Neuronal stem cell (in vitro differentiated cells): ENCODE measurements at regions not wholly inside any gene's neighbourhood (a gene's known extent, or its start where the extent isn't known, plus 50 kb on each side); places are given as distances from the start of the nearest gene placed in this dataset.

ENCODE experiments used
- DNase-seq: peaks from one replicate; pipeline ENCODE4 v3.0.0-alpha.2; 2013; ENCODE audit warnings: low spot score
- H2AFZ ChIP-seq: one replicate; pipeline ENCODE4 v1.6.1; 2013; ENCODE audit warnings: mild to moderate bottlenecking, low read length, inconsistent platforms
- H2AK5ac ChIP-seq: 2 replicates; pipeline ENCODE4 v1.6.1; 2013; ENCODE audit warnings: low read depth, mild to moderate bottlenecking, inconsistent platforms, low read length, moderate library complexity, mixed read lengths
- H2BK120ac ChIP-seq: 2 replicates; pipeline ENCODE4 v1.6.1; 2013; ENCODE audit warnings: low read depth, mild to moderate bottlenecking, inconsistent platforms, low read length, moderate library complexity, mixed read lengths
- H2BK12ac ChIP-seq: one replicate; pipeline ENCODE4 v1.6.1; 2013; ENCODE audit warnings: low read length, inconsistent platforms
- H2BK15ac ChIP-seq: 2 replicates; pipeline ENCODE4 v1.6.1; 2013; ENCODE audit warnings: mild to moderate bottlenecking, low read length, inconsistent platforms, mixed read lengths
- H2BK5ac ChIP-seq: one replicate; pipeline ENCODE4 v1.6.1; 2013; ENCODE audit warnings: inconsistent platforms, mild to moderate bottlenecking, low read length, moderate library complexity
- H3K14ac ChIP-seq: one replicate; pipeline ENCODE4 v1.6.1; 2013; ENCODE audit warnings: low read length, inconsistent platforms
- H3K18ac ChIP-seq: 2 replicates; pipeline ENCODE4 v1.6.1; 2013; ENCODE audit warnings: low read length, inconsistent platforms
- H3K23ac ChIP-seq: 2 replicates; pipeline ENCODE4 v1.6.1; 2013; ENCODE audit warnings: low read depth, mild to moderate bottlenecking, mixed read lengths, low read length, inconsistent platforms; ENCODE audit not compliant: poor library complexity
- H3K27ac ChIP-seq: replicated peaks from 3 replicates; pipeline ENCODE4 v1.5.1; 2013; ENCODE audit warnings: low read length, inconsistent platforms
- H3K27me3 ChIP-seq, 3 experiments: 2 replicates each; pipeline ENCODE4 v1.6.1; 2013; ENCODE audit warnings: low read length in 3 of 3, mild to moderate bottlenecking in 2 of 3, inconsistent platforms in 1 of 3, low read depth in 1 of 3, mixed read lengths in 1 of 3, moderate library complexity in 1 of 3; ENCODE audit not compliant: control insufficient read depth in 3 of 3, insufficient read depth in 3 of 3
- H3K36me3 ChIP-seq, 2 donors: replicated peaks in 1 of 2; 2 replicates each; pipeline ENCODE4 v1.6.1; 2013; ENCODE audit warnings: low read length in 2 of 2; ENCODE audit not compliant: control insufficient read depth in 2 of 2, insufficient read depth in 2 of 2
- H3K4ac ChIP-seq: 2 replicates; pipeline ENCODE4 v1.6.1; 2013; ENCODE audit warnings: inconsistent platforms, mild to moderate bottlenecking, low read length, moderate library complexity
- H3K4me1 ChIP-seq, 2 donors: 1 replicate in 1 of 2; 2 replicates in 1 of 2; pipeline ENCODE4 v1.6.1; 2013; ENCODE audit warnings: low read length in 2 of 2, low read depth in 1 of 2; ENCODE audit not compliant: control insufficient read depth in 2 of 2, insufficient read depth in 1 of 2
- H3K4me2 ChIP-seq: one replicate; pipeline ENCODE4 v1.6.1; 2013; ENCODE audit warnings: mild to moderate bottlenecking, low read length, inconsistent platforms; ENCODE audit not compliant: insufficient read depth, poor library complexity, severe bottlenecking
- H3K4me3 ChIP-seq, 2 donors: 2 replicates each; pipeline ENCODE4 v1.5.1; 2013; ENCODE audit warnings: low read length in 2 of 2, mild to moderate bottlenecking in 2 of 2, inconsistent platforms in 1 of 2, moderate library complexity in 1 of 2
- H3K79me1 ChIP-seq: one replicate; pipeline ENCODE4 v1.6.1; 2013; ENCODE audit warnings: low read depth, mild to moderate bottlenecking, inconsistent platforms, low read length, moderate library complexity
- H3K9ac ChIP-seq: one replicate; pipeline ENCODE4 v1.6.1; 2013; ENCODE audit warnings: mild to moderate bottlenecking, low read depth, low read length, inconsistent platforms; ENCODE audit not compliant: poor library complexity
- H3K9me3 ChIP-seq, 2 donors: replicated peaks in 1 of 2; 2 replicates each; pipeline versions ENCODE3 to v1.6.1; 2013; ENCODE audit warnings: low read length in 2 of 2, mild to moderate bottlenecking in 2 of 2, inconsistent platforms in 1 of 2, low read depth in 1 of 2, mixed read lengths in 1 of 2, moderate library complexity in 1 of 2; ENCODE audit not compliant: control insufficient read depth in 2 of 2, insufficient read depth in 1 of 2
- H4K8ac ChIP-seq: one replicate; pipeline ENCODE4 v1.6.1; 2013; ENCODE audit warnings: low read depth, mild to moderate bottlenecking, inconsistent platforms, low read length, moderate library complexity
- H4K91ac ChIP-seq: one replicate; pipeline ENCODE4 v1.6.1; 2013; ENCODE audit warnings: low read length, low read depth, mild to moderate bottlenecking, inconsistent platforms; ENCODE audit not compliant: poor library complexity
- WGBS, 2 donors: extraction: QIAGEN DNeasy Blood & Tissue Kit; methylation state at CpG; one replicate each; pipeline ENCODE4 v1.1.7; 2013; ENCODE audit warnings: missing lambda C conversion rate in 2 of 2, mixed read lengths in 1 of 2; ENCODE audit not compliant: insufficient read length in 2 of 2, insufficient replicate concordance in 1 of 2; ENCODE audit errors: extremely low coverage in 2 of 2; 5-methylcytosine and 5-hydroxymethylcytosine counted together

- Histone ChIP-seq H2AK5ac (no peak overlapping the region), H3K9ac (no peak overlapping the region), H3K4me1 (no peaks in the 10 kb centered on the region), H2AFZ (no peak overlapping the region), H3K4me3 (no peak overlapping the region), H3K36me3 (no peaks in the 10 kb centered on the region), H2BK5ac (no peak overlapping the region), H3K14ac (no peak overlapping the region), H2BK12ac (no peak overlapping the region), H3K18ac (no peak overlapping the region), H2BK120ac (no peak overlapping the region), H3K9me3 (no peaks in the 10 kb centered on the region), H3K79me1 (no peaks in the 10 kb centered on the region), H3K23ac (no peak overlapping the region), H3K4ac (no peak overlapping the region), H4K91ac (no peak overlapping the region), H3K4me2 (no peak overlapping the region), H3K27ac (no peak overlapping the region), H3K27me3 (no peaks in the 10 kb centered on the region), H2BK15ac (no peak overlapping the region), H4K8ac (no peak overlapping the region)
- no CpG with 5 or more reads among the region's 3 CpGs for WGBS, 2 donors
- no peak for DNase-seq
These were observed 131.8 kb upstream of the S100G start for GRCh38 chrX:16518131-16518530.

GRCh38 chrX:16524316-16524715, 125.6 kb upstream of the S100G start:
- H3K9me3 ChIP-seq: no peaks in the 10 kb centered on the region
- no peak overlapping the region for H2BK12ac ChIP-seq
- no peak overlapping the region for H3K9ac ChIP-seq
- no peak for DNase-seq
- H3K14ac ChIP-seq: no peak overlapping the region
- H3K36me3 ChIP-seq: no peaks in the 10 kb centered on the region
- no peak overlapping the region for H2AK5ac ChIP-seq
- no peak overlapping the region for H3K27ac ChIP-seq
- no peak overlapping the region for H3K23ac ChIP-seq
- no peaks in the 10 kb centered on the region for H3K4me1 ChIP-seq
- H3K4ac ChIP-seq: no peak overlapping the region
- no peak overlapping the region for H4K91ac ChIP-seq
- WGBS, 2 donors: no CpG with 5 or more reads among the region's 1 CpG
- no peak overlapping the region for H4K8ac ChIP-seq
- H2BK5ac ChIP-seq: no peak overlapping the region
- H3K27me3 ChIP-seq: peaks cover 0 to 11% (median 0%) of the 10 kb centered on the region in 3 experiments
- no peak overlapping the region for H2AFZ ChIP-seq
- H3K18ac ChIP-seq: no peak overlapping the region
- H3K79me1 ChIP-seq: no peaks in the 10 kb centered on the region
- H3K4me3 ChIP-seq: no peak overlapping the region
- H2BK15ac ChIP-seq: no peak overlapping the region
- no peak overlapping the region for H3K4me2 ChIP-seq
- H2BK120ac ChIP-seq: no peak overlapping the region

GRCh38 chrX:16526003-16526402, 124.0 kb upstream of the S100G start:
- no peak overlapping the region for H3K27ac ChIP-seq
- no CpG with 5 or more reads among the region's 2 CpGs for WGBS, 2 donors
- H2AFZ ChIP-seq: no peak overlapping the region
- no peaks in the 10 kb centered on the region for H3K9me3 ChIP-seq
- H2BK15ac ChIP-seq: no peak overlapping the region
- H3K36me3 ChIP-seq: no peaks in the 10 kb centered on the region
- no peak overlapping the region for H3K23ac ChIP-seq
- no peak overlapping the region for H3K9ac ChIP-seq
- H4K91ac ChIP-seq: no peak overlapping the region
- H2BK5ac ChIP-seq: no peak overlapping the region
- H2BK120ac ChIP-seq: no peak overlapping the region
- H3K4ac ChIP-seq: no peak overlapping the region
- no peak overlapping the region for H3K4me2 ChIP-seq
- H4K8ac ChIP-seq: no peak overlapping the region
- H2AK5ac ChIP-seq: no peak overlapping the region
- DNase-seq: no peak
- H2BK12ac ChIP-seq: no peak overlapping the region
- no peaks in the 10 kb centered on the region for H3K79me1 ChIP-seq
- H3K4me3 ChIP-seq: no peak overlapping the region
- H3K4me1 ChIP-seq: no peaks in the 10 kb centered on the region
- H3K14ac ChIP-seq: no peak overlapping the region
- H3K27me3 ChIP-seq: peaks cover 0 to 19% (median 0%) of the 10 kb centered on the region in 3 experiments
- H3K18ac ChIP-seq: no peak overlapping the region

GRCh38 chrX:16528620-16529019, 121.3 kb upstream of the S100G start:
- Histone ChIP-seq H2BK5ac (no peak overlapping the region), H3K18ac (no peak overlapping the region), H3K36me3 (no peaks in the 10 kb centered on the region), H2AK5ac (no peak overlapping the region), H4K8ac (no peak overlapping the region), H3K9me3 (no peaks in the 10 kb centered on the region), H3K9ac (no peak overlapping the region), H4K91ac (no peak overlapping the region), H3K79me1 (no peaks in the 10 kb centered on the region), H2AFZ (no peak overlapping the region), H2BK120ac (no peak overlapping the region), H3K4me2 (no peak overlapping the region), H3K4me3 (no peak overlapping the region), H2BK15ac (no peak overlapping the region), H2BK12ac (no peak overlapping the region), H3K23ac (no peak overlapping the region), H3K4ac (no peak overlapping the region), H3K27me3 (peaks cover 0 to 19% (median 0%) of the 10 kb centered on the region in 3 experiments), H3K4me1 (no peaks in the 10 kb centered on the region), H3K27ac (no peak overlapping the region), H3K14ac (no peak overlapping the region)
- DNase-seq: no peak
- WGBS, 2 donors: no CpG with 5 or more reads among the region's 3 CpGs
